IMR-90 (cell line): ENCODE measurements at regions not wholly inside any gene's neighbourhood (a gene's known extent, or its start where the extent isn't known, plus 50 kb on each side); places are given as distances from the start of the nearest gene placed in this dataset.

Experiments
- ATAC-seq: fragments of 200-7000 bp; cut with Tn5 transposase; 2 replicates; pipeline ENCODE4 v1.9.1; 2020; ENCODE audit warnings: low read depth, mild to moderate bottlenecking, moderate library complexity
- BruUV-seq: library from RNA; stranded (reverse); fragments of 400-500 nt; replicated peaks from 2 replicates; lab custom pipeline; 2021; lab: Mats Ljungman, UMichigan
- CTCF ChIA-PET: fragments of 300-600 bp; formaldehyde crosslinking; extraction: SDS; loops from one replicate; lab custom pipeline; 2021; ENCODE audit warnings: antibody characterized with exemption; lab: Yijun Ruan, JAX
- POLR2A ChIA-PET: fragments of 300-600 bp; sonication (Branson Sonifier 250); formaldehyde crosslinking; loops from one replicate; lab custom pipeline; 2022; ENCODE audit warnings: antibody characterized with exemption; ENCODE audit not compliant: unreplicated experiment; lab: Charles Lee
- DNase-seq: peaks from one replicate; pipeline ENCODE4 v3.0.0; 2013
- H2AFZ ChIP-seq: replicated peaks from 2 replicates; pipeline ENCODE3; 2013; ENCODE audit warnings: low read length, mild to moderate bottlenecking; ENCODE audit not compliant: poor library complexity
- H2AK5ac ChIP-seq: 2 replicates; pipeline ENCODE4 v1.6.1; 2013; ENCODE audit warnings: low read depth, low read length, inconsistent platforms
- H2AK9ac ChIP-seq: replicated peaks from 2 replicates; pipeline ENCODE3; 2013; ENCODE audit warnings: mild to moderate bottlenecking, low read depth, low read length, moderate library complexity; ENCODE audit not compliant: poor library complexity
- H2BK120ac ChIP-seq: 2 replicates; pipeline ENCODE4 v1.6.1; 2013; ENCODE audit warnings: low read depth, low read length, inconsistent platforms
- H2BK15ac ChIP-seq: 3 replicates; pipeline ENCODE4 v1.6.1; 2013; ENCODE audit warnings: low read depth, low read length, inconsistent platforms
- H2BK20ac ChIP-seq: 2 replicates; pipeline ENCODE4 v1.6.1; 2013; ENCODE audit warnings: low read depth, mild to moderate bottlenecking, inconsistent platforms, low read length, moderate library complexity
- H2BK5ac ChIP-seq: 2 replicates; pipeline ENCODE4 v1.6.1; 2013; ENCODE audit warnings: mild to moderate bottlenecking, low read depth, low read length, inconsistent platforms; ENCODE audit not compliant: poor library complexity, severe bottlenecking
- H3K14ac ChIP-seq: replicated peaks from 2 replicates; pipeline ENCODE4 v1.6.1; 2013; ENCODE audit warnings: low read depth, low read length, inconsistent platforms
- H3K18ac ChIP-seq: 2 replicates; pipeline ENCODE4 v1.6.1; 2013; ENCODE audit warnings: low read depth, low read length, control low read depth
- H3K23ac ChIP-seq: 2 replicates; pipeline ENCODE4 v1.6.1; 2013; ENCODE audit warnings: low read depth, low read length, inconsistent platforms
- H3K27ac ChIP-seq: 2 replicates; pipeline ENCODE4 v1.5.1; 2013; ENCODE audit warnings: mild to moderate bottlenecking, control low read depth, low read length; ENCODE audit not compliant: insufficient read depth
- H3K27me3 ChIP-seq: 2 replicates; pipeline ENCODE4 v1.6.1; 2013; ENCODE audit warnings: low read length; ENCODE audit not compliant: control insufficient read depth, insufficient read depth
- H3K36me3 ChIP-seq: 2 replicates; pipeline ENCODE4 v1.6.1; 2013; ENCODE audit warnings: low read length, mixed read lengths; ENCODE audit not compliant: control insufficient read depth, insufficient read depth
- H3K4ac ChIP-seq: 2 replicates; pipeline ENCODE4 v1.6.1; 2013; ENCODE audit warnings: low read depth, low read length, inconsistent platforms
- H3K4me1 ChIP-seq: 2 replicates; pipeline ENCODE4 v1.6.1; 2013; ENCODE audit warnings: low read length, mixed read lengths; ENCODE audit not compliant: control insufficient read depth, insufficient read depth
- H3K4me2 ChIP-seq: 2 replicates; pipeline ENCODE4 v1.6.1; 2013; ENCODE audit warnings: low read depth, mild to moderate bottlenecking, control low read depth, low read length, moderate library complexity
- H3K4me3 ChIP-seq: 2 replicates; pipeline ENCODE4 v1.5.1; 2013; ENCODE audit warnings: low read depth, mild to moderate bottlenecking, control low read depth, low read length, moderate library complexity; ENCODE audit not compliant: insufficient read depth
- H3K56ac ChIP-seq: 2 replicates; pipeline ENCODE4 v1.6.1; 2013; ENCODE audit warnings: low read length, inconsistent platforms; ENCODE audit not compliant: insufficient read depth; ENCODE audit errors: extremely low read depth
- H3K79me1 ChIP-seq, 2 experiments: 2 replicates each; pipeline ENCODE4 v1.6.1; 2013; ENCODE audit warnings: low read length in 2 of 2, inconsistent platforms in 1 of 2, low read depth in 1 of 2
- H3K9ac ChIP-seq: 2 replicates; pipeline ENCODE4 v1.6.1; 2013; ENCODE audit warnings: low read depth, low read length, control low read depth
- H3K9me1 ChIP-seq: 2 replicates; pipeline ENCODE4 v1.6.1; 2013; ENCODE audit warnings: low read length, inconsistent platforms; ENCODE audit not compliant: insufficient read depth
- H3K9me3 ChIP-seq: 2 replicates; pipeline ENCODE4 v1.6.1; 2013; ENCODE audit warnings: low read length; ENCODE audit not compliant: control insufficient read depth, insufficient read depth
- H4K20me1 ChIP-seq: 2 replicates; pipeline ENCODE4 v1.6.1; 2013; ENCODE audit warnings: low read length, inconsistent platforms; ENCODE audit not compliant: insufficient read depth
- H4K5ac ChIP-seq: 2 replicates; pipeline ENCODE4 v1.6.1; 2013; ENCODE audit warnings: mild to moderate bottlenecking, low read depth, low read length, control low read depth
- H4K8ac ChIP-seq, 2 experiments: 2 replicates each; pipeline ENCODE4 v1.6.1; 2013; ENCODE audit warnings: low read depth in 2 of 2, low read length in 2 of 2, control low read depth in 1 of 2, inconsistent platforms in 1 of 2
- H4K91ac ChIP-seq: 2 replicates; pipeline ENCODE4 v1.6.1; 2013; ENCODE audit warnings: low read depth, low read length, inconsistent platforms; ENCODE audit not compliant: insufficient read depth
- BHLHE40 ChIP-seq: fragments of 150-350 bp; IDR thresholded peaks from 2 replicates; pipeline ENCODE4 v1.6.1; 2016; ENCODE audit warnings: mild to moderate bottlenecking, low read depth, low read length
- CEBPB ChIP-seq: IDR thresholded peaks from 2 replicates; pipeline ENCODE4 v1.6.1; 2012; ENCODE audit warnings: low read depth, low read length, improper control_type of control experiment
- CHD1 ChIP-seq: IDR thresholded peaks from 2 replicates; pipeline ENCODE4 v1.6.1; 2012; ENCODE audit warnings: low read depth, low read length, improper control_type of control experiment
- FOS ChIP-seq: fragments of 150-350 bp; IDR thresholded peaks from 2 replicates; pipeline ENCODE4 v1.6.1; 2016; ENCODE audit warnings: low read depth, low read length
- POLR2A ChIP-seq: IDR thresholded peaks from 2 replicates; pipeline ENCODE4 v1.6.1; 2012; ENCODE audit warnings: mild to moderate bottlenecking, low read depth, low read length
- RAD21 ChIP-seq: IDR thresholded peaks from 2 replicates; pipeline ENCODE4 v1.6.1; 2012; ENCODE audit warnings: low read length, improper control_type of control experiment
- RCOR1 ChIP-seq: IDR thresholded peaks from 2 replicates; pipeline ENCODE4 v1.6.1; 2012; ENCODE audit warnings: mild to moderate bottlenecking, low read length, improper control_type of control experiment; ENCODE audit not compliant: insufficient replicate concordance
- RFX5 ChIP-seq: IDR thresholded peaks from 2 replicates; pipeline ENCODE4 v1.8.0; 2012; ENCODE audit warnings: low read depth, mild to moderate bottlenecking, low read length, moderate library complexity
- WGBS, 2 experiments: methylation state at CpG; one replicate each; pipeline versions ENCODE4 v1.1.5 to v1.1.7; 2013; ENCODE audit warnings: missing lambda C conversion rate in 2 of 2; ENCODE audit not compliant: insufficient read length in 1 of 2; ENCODE audit errors: extremely low coverage in 2 of 2; 5-methylcytosine and 5-hydroxymethylcytosine counted together
- dilution Hi-C: fragments of 300-500 bp; cut with HindIII; formaldehyde crosslinking; loops from one replicate; pipeline ENCODE4 v1.14.3; 2018; ENCODE audit warnings: low sequenced_read_pairs; ENCODE audit not compliant: unreplicated experiment
- in situ Hi-C: fragments of 300-500 bp; cut with MboI; formaldehyde crosslinking; loops from 3 replicates; pipeline ENCODE4 v1.14.3; 2019; ENCODE audit warnings: low sequenced_read_pairs, inconsistent platforms, mixed read lengths
- intact Hi-C: fragments of 100-400 bp; cut with micrococcal nuclease; formaldehyde crosslinking; loops from 2 replicates; pipeline ENCODE4 v1.10.0; 2022
- TF ChIP-seq, protein P1 (sequence below): fragments of 150-350 bp; IDR thresholded peaks from 2 replicates; pipeline ENCODE4 v1.6.1; 2016; ENCODE audit warnings: low read depth, mild to moderate bottlenecking, low read length, moderate library complexity, borderline replicate concordance
- TF ChIP-seq, protein P2 (sequence below): fragments of 150-350 bp; IDR thresholded peaks from 2 replicates; pipeline ENCODE4 v1.6.1; 2017; ENCODE audit warnings: mild to moderate bottlenecking, antibody characterized with exemption, low read length, low read depth

- H2BK15ac ChIP-seq, result no peak overlapping the region
- no peaks in the 10 kb centered on the region for H4K20me1 ChIP-seq
- no peak overlapping the region for H3K14ac ChIP-seq
- H2AK5ac ChIP-seq, result no peak overlapping the region
- WGBS, 2 experiments, result no CpG with 5 or more reads among the region's 1 CpG
- dilution Hi-C loops, result no loop called here
- no peak overlapping the region for H2AFZ ChIP-seq
- no peak overlapping the region for H3K4ac ChIP-seq
- no TSS peak for BruUV-seq
- no peak overlapping the region for H4K5ac ChIP-seq
- no peak overlapping the region for H2BK5ac ChIP-seq
- no peaks in the 10 kb centered on the region for H3K79me1 ChIP-seq
- H3K27ac ChIP-seq, result no peak overlapping the region
- H3K4me1 ChIP-seq, result no peaks in the 10 kb centered on the region
- in situ Hi-C loops, result no loop called here
- intact Hi-C loops, result no loop called here
- ChIA-PET POLR2A (no interaction called here), CTCF (no interaction called here)
- H3K23ac ChIP-seq, result no peak overlapping the region
- no peaks in the 10 kb centered on the region for H3K9me3 ChIP-seq
- H2AK9ac ChIP-seq, result no peak overlapping the region
- no peak overlapping the region for H3K4me3 ChIP-seq
- no peak overlapping the region for H3K56ac ChIP-seq
- no peak overlapping the region for H2BK120ac ChIP-seq
- H3K27me3 ChIP-seq, result no peaks in the 10 kb centered on the region
- no peak overlapping the region for H4K91ac ChIP-seq
- H3K4me2 ChIP-seq, result no peak overlapping the region
- no peak overlapping the region for H3K9ac ChIP-seq
- no peaks in the 10 kb centered on the region for H3K36me3 ChIP-seq
- TF ChIP-seq, protein P1, sequence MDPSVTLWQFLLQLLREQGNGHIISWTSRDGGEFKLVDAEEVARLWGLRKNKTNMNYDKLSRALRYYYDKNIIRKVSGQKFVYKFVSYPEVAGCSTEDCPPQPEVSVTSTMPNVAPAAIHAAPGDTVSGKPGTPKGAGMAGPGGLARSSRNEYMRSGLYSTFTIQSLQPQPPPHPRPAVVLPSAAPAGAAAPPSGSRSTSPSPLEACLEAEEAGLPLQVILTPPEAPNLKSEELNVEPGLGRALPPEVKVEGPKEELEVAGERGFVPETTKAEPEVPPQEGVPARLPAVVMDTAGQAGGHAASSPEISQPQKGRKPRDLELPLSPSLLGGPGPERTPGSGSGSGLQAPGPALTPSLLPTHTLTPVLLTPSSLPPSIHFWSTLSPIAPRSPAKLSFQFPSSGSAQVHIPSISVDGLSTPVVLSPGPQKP, result no peak
- TF ChIP-seq RFX5 (no peak), RCOR1 (no peak), CHD1 (no peak), POLR2A (no peak), CEBPB (no peak), FOS (no peak), RAD21 (no peak), BHLHE40 (no peak)
- TF ChIP-seq, protein P2, sequence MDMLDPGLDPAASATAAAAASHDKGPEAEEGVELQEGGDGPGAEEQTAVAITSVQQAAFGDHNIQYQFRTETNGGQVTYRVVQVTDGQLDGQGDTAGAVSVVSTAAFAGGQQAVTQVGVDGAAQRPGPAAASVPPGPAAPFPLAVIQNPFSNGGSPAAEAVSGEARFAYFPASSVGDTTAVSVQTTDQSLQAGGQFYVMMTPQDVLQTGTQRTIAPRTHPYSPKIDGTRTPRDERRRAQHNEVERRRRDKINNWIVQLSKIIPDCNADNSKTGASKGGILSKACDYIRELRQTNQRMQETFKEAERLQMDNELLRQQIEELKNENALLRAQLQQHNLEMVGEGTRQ, result no peak
- no peak for ATAC-seq
- H3K9me1 ChIP-seq, result no peaks in the 10 kb centered on the region
- H2BK20ac ChIP-seq, result no peak overlapping the region
- DNase-seq, result no peak
- H4K8ac ChIP-seq, result no peak overlapping the region
- H3K18ac ChIP-seq, result no peak overlapping the region
Measured at GRCh38 chr5:29412979-29413378, 1780.5 kb upstream of the CDH6 start.
